AG20443 (cell line): ENCODE measurements at regions not wholly inside any gene's neighbourhood (a gene's known extent, or its start where the extent isn't known, plus 50 kb on each side); places are given as distances from the start of the nearest gene placed in this dataset.
"Not testable (repeated sequence)": the region's sequence is repeated elsewhere in the genome, so short reads cannot be mapped to it uniquely, and the experiment has no call there.

Source experiments
- DNase-seq: peaks from one replicate; pipeline ENCODE4 v3.0.0; 2012; ENCODE audit warnings: low spot score, mixed read lengths

GRCh38 chr2:83142934-83143333 is 1316.1 kb downstream of the SUCLG1 start:
- DNase-seq = no peak

- no peak for DNase-seq
Measured at GRCh38 chr2:83115606-83116005, 1343.5 kb downstream of the SUCLG1 start.

GRCh38 chr2:83115155-83115554 is 1343.9 kb downstream of the SUCLG1 start:
- DNase-seq = no peak

GRCh38 chr2:83113953-83114352 is 1345.1 kb downstream of the SUCLG1 start:
- DNase-seq = no peak

- DNase-seq = no peak
Measured at GRCh38 chr2:83112858-83113257, 1346.2 kb downstream of the SUCLG1 start.

- DNase-seq = no peak
Measured at GRCh38 chr2:83109284-83109683, 1349.8 kb downstream of the SUCLG1 start.

- no peak for DNase-seq
Measured at GRCh38 chr2:83106853-83107252, 1352.2 kb downstream of the SUCLG1 start.

GRCh38 chr2:83104202-83104601 is 1354.9 kb downstream of the SUCLG1 start:
- no peak for DNase-seq

GRCh38 chr2:83103613-83104012 is 1355.5 kb downstream of the SUCLG1 start:
- peak; percentile 52 for DNase-seq

- DNase-seq = not testable (repeated sequence)
Measured at GRCh38 chr2:83089051-83089450, 1370.0 kb downstream of the SUCLG1 start.

GRCh38 chr2:83085869-83086268 is 1373.2 kb downstream of the SUCLG1 start:
- no peak for DNase-seq

GRCh38 chr2:83081826-83082690 is 1377.0 kb downstream of the SUCLG1 start:
- peak; percentile 29 for DNase-seq

GRCh38 chr2:83079007-83079406 is 1380.1 kb downstream of the SUCLG1 start:
- no peak for DNase-seq

GRCh38 chr2:83072767-83073166 is 1386.3 kb downstream of the SUCLG1 start:
- DNase-seq = no peak

GRCh38 chr2:83071914-83072313 is 1387.2 kb downstream of the SUCLG1 start:
- no peak for DNase-seq

GRCh38 chr2:83071352-83071751 is 1387.7 kb downstream of the SUCLG1 start:
- no peak for DNase-seq

- DNase-seq = no peak
Measured at GRCh38 chr2:83069724-83070123, 1389.4 kb downstream of the SUCLG1 start.

GRCh38 chr2:83068714-83069113 is 1390.4 kb downstream of the SUCLG1 start:
- DNase-seq = no peak

GRCh38 chr2:83067947-83068346 is 1391.1 kb downstream of the SUCLG1 start:
- no peak for DNase-seq

- no peak for DNase-seq
Measured at GRCh38 chr2:83063933-83064332, 1395.1 kb downstream of the SUCLG1 start.

- no peak for DNase-seq
Measured at GRCh38 chr2:83063511-83063910, 1395.6 kb downstream of the SUCLG1 start.

- DNase-seq = no peak
Measured at GRCh38 chr2:83058683-83059082, 1400.4 kb downstream of the SUCLG1 start.

- DNase-seq = peak; percentile 53
Measured at GRCh38 chr2:83055376-83056010, 1403.6 kb downstream of the SUCLG1 start.

- DNase-seq = no peak
Measured at GRCh38 chr2:83054751-83055150, 1404.3 kb downstream of the SUCLG1 start.
